ENCODE measurements at regions not wholly inside any gene's neighbourhood (a gene's known extent, or its start where the extent isn't known, plus 50 kb on each side); places are given as distances from the start of the nearest gene placed in this dataset.
"Not testable (repeated sequence)": the region's sequence is repeated elsewhere in the genome, so short reads cannot be mapped to it uniquely, and the experiment has no call there.

GRCh38 chr3:107911337-107912000 lies 179.4 kb downstream of the CD47 start:
- Histone ChIP-seq H3K27ac (ENCODE audit: low read length) (no peak overlapping the region), H3F3A (ENCODE audit: insufficient read depth, low read length, poor library complexity, severe bottlenecking) (no peaks in the 10 kb centered on the region), H4K20me1 (ENCODE audit: insufficient read depth) (no peaks in the 10 kb centered on the region), H3K9me3 (ENCODE audit: low read length) (no peaks in the 10 kb centered on the region), H3K9ac (ENCODE audit: low read length) (no peak overlapping the region), H3K27me3 (ENCODE audit: insufficient read depth, low read depth, low read length) (no peaks in the 10 kb centered on the region), H3K4me2 (ENCODE audit: low read length) (no peak overlapping the region), H3K79me2 (replicated peaks; ENCODE audit: insufficient read depth, low read length) (no peaks in the 10 kb centered on the region), H3K36me3 (ENCODE audit: insufficient read depth, low read length) (no peaks in the 10 kb centered on the region), H3K9me2 (ENCODE audit: insufficient read depth, low read length) (no peaks in the 10 kb centered on the region), H2AFZ (ENCODE audit: low read depth, low read length) (no peak overlapping the region), H3K4me3 (ENCODE audit: low read length) (no peak overlapping the region)
- TF ChIP-seq RAD21 (conservative IDR thresholded peaks at IDR 0.05) (no peak), EZH2 (IDR thresholded peaks at IDR 0.05; ENCODE audit: borderline replicate concordance, insufficient read depth, low read length, poor library complexity, severe bottlenecking) (no peak), POLR2AphosphoS5 (IDR thresholded peaks at IDR 0.05) (no peak), SMC3 (conservative IDR thresholded peaks at IDR 0.05; ENCODE audit: poor library complexity) (no peak), EP300 (conservative IDR thresholded peaks at IDR 0.05; ENCODE audit: poor library complexity, severe bottlenecking) (no peak), REST (IDR thresholded peaks at IDR 0.05; ENCODE audit: borderline replicate concordance) (no peak), TAF1 (IDR thresholded peaks at IDR 0.05; ENCODE audit: low read depth) (no peak), CTCF (IDR thresholded peaks at IDR 0.05; ENCODE audit: poor library complexity, severe bottlenecking) (no peak), MXI1 (conservative IDR thresholded peaks at IDR 0.05; ENCODE audit: poor library complexity, severe bottlenecking) (no peak)

GRCh38 chr3:107910713-107911259 lies 180.0 kb downstream of the CD47 start:
- Histone ChIP-seq H3K9me2 (ENCODE audit: insufficient read depth, low read length) (no peaks in the 10 kb centered on the region), H3K27ac (ENCODE audit: low read length) (no peak overlapping the region), H3K4me2 (ENCODE audit: low read length) (no peak overlapping the region), H3K27me3 (ENCODE audit: insufficient read depth, low read depth, low read length) (no peaks in the 10 kb centered on the region), H4K20me1 (ENCODE audit: insufficient read depth) (no peaks in the 10 kb centered on the region), H3K9ac (ENCODE audit: low read length) (no peak overlapping the region), H2AFZ (ENCODE audit: low read depth, low read length) (no peak overlapping the region), H3F3A (ENCODE audit: insufficient read depth, low read length, poor library complexity, severe bottlenecking) (no peaks in the 10 kb centered on the region), H3K79me2 (replicated peaks; ENCODE audit: insufficient read depth, low read length) (no peaks in the 10 kb centered on the region), H3K4me3 (ENCODE audit: low read length) (no peak overlapping the region), H3K36me3 (ENCODE audit: insufficient read depth, low read length) (no peaks in the 10 kb centered on the region), H3K9me3 (ENCODE audit: low read length) (no peaks in the 10 kb centered on the region)
- TF ChIP-seq POLR2AphosphoS5 (IDR thresholded peaks at IDR 0.05) (no peak), EZH2 (IDR thresholded peaks at IDR 0.05; ENCODE audit: borderline replicate concordance, insufficient read depth, low read length, poor library complexity, severe bottlenecking) (no peak), EP300 (conservative IDR thresholded peaks at IDR 0.05; ENCODE audit: poor library complexity, severe bottlenecking) (no peak), CTCF (IDR thresholded peaks at IDR 0.05; ENCODE audit: poor library complexity, severe bottlenecking) (no peak), SMC3 (conservative IDR thresholded peaks at IDR 0.05; ENCODE audit: poor library complexity) (no peak), MXI1 (conservative IDR thresholded peaks at IDR 0.05; ENCODE audit: poor library complexity, severe bottlenecking) (no peak), REST (IDR thresholded peaks at IDR 0.05; ENCODE audit: borderline replicate concordance) (no peak), RAD21 (conservative IDR thresholded peaks at IDR 0.05) (no peak), TAF1 (IDR thresholded peaks at IDR 0.05; ENCODE audit: low read depth) (no peak)

GRCh38 chr3:107909583-107909982 lies 181.2 kb downstream of the CD47 start:
- not testable (repeated sequence) for H3K79me2 ChIP-seq (replicated peaks; ENCODE audit: insufficient read depth, low read length); H3K4me2 ChIP-seq (ENCODE audit: low read length); H3F3A ChIP-seq (ENCODE audit: insufficient read depth, low read length, poor library complexity, severe bottlenecking); H2AFZ ChIP-seq (ENCODE audit: low read depth, low read length); H3K9me3 ChIP-seq (ENCODE audit: low read length); H3K9me2 ChIP-seq (ENCODE audit: insufficient read depth, low read length); H3K27ac ChIP-seq (ENCODE audit: low read length); H3K4me3 ChIP-seq (ENCODE audit: low read length); H4K20me1 ChIP-seq (ENCODE audit: insufficient read depth); H3K9ac ChIP-seq (ENCODE audit: low read length); H3K36me3 ChIP-seq (ENCODE audit: insufficient read depth, low read length); H3K27me3 ChIP-seq (ENCODE audit: insufficient read depth, low read depth, low read length)
